ENCODE measurements at regions not wholly inside any gene's neighbourhood (a gene's known extent, or its start where the extent isn't known, plus 50 kb on each side); places are given as distances from the start of the nearest gene placed in this dataset.
"Not testable (repeated sequence)": the region's sequence is repeated elsewhere in the genome, so short reads cannot be mapped to it uniquely, and the experiment has no call there.

- FAIRE-seq; DNase-seq (ENCODE audit: insufficient read length, low spot score): not testable (repeated sequence)
These were observed 160.6 kb downstream of the CRLF3 start for GRCh38 chr17:30663727-30664455.

- not testable (repeated sequence) for DNase-seq (ENCODE audit: insufficient read length, low spot score); FAIRE-seq
These were observed 167.3 kb downstream of the CRLF3 start for GRCh38 chr17:30657148-30657547.

GRCh38 chr17:30653038-30653437, 171.5 kb downstream of the CRLF3 start:
- not testable (repeated sequence) for DNase-seq (ENCODE audit: insufficient read length, low spot score); FAIRE-seq

- DNase-seq (ENCODE audit: insufficient read length, low spot score), result not testable (repeated sequence)
These were observed 172.9 kb downstream of the GOSR1 start for GRCh38 chr17:30650149-30650548.

GRCh38 chr17:30648015-30648620, 170.9 kb downstream of the GOSR1 start:
- FAIRE-seq; DNase-seq (ENCODE audit: insufficient read length, low spot score): not testable (repeated sequence)

More at GRCh38 chr17:30650149-30650548, 172.9 kb downstream of the GOSR1 start:
- not testable (repeated sequence) for FAIRE-seq

GRCh38 chr17:30645875-30646274, 168.7 kb downstream of the GOSR1 start:
- not testable (repeated sequence) for FAIRE-seq; DNase-seq (ENCODE audit: insufficient read length, low spot score)

- DNase-seq (ENCODE audit: insufficient read length, low spot score); FAIRE-seq: not testable (repeated sequence)
These were observed 167.5 kb downstream of the GOSR1 start for GRCh38 chr17:30644713-30645112.

- DNase-seq (ENCODE audit: insufficient read length, low spot score); FAIRE-seq: not testable (repeated sequence)
These were observed 167.1 kb downstream of the GOSR1 start for GRCh38 chr17:30644287-30644686.

GRCh38 chr17:30641428-30641827, 164.2 kb downstream of the GOSR1 start:
- not testable (repeated sequence) for DNase-seq (ENCODE audit: insufficient read length, low spot score); FAIRE-seq

- not testable (repeated sequence) for FAIRE-seq; DNase-seq (ENCODE audit: insufficient read length, low spot score)
These were observed 162.2 kb downstream of the GOSR1 start for GRCh38 chr17:30639391-30639790.

GRCh38 chr17:30638968-30639367, 161.8 kb downstream of the GOSR1 start:
- FAIRE-seq; DNase-seq (ENCODE audit: insufficient read length, low spot score): not testable (repeated sequence)

GRCh38 chr17:30631651-30632050, 154.4 kb downstream of the GOSR1 start:
- not testable (repeated sequence) for FAIRE-seq; DNase-seq (ENCODE audit: insufficient read length, low spot score)

GRCh38 chr17:30625380-30625779, 148.2 kb downstream of the GOSR1 start:
- not testable (repeated sequence) for DNase-seq (ENCODE audit: insufficient read length, low spot score); FAIRE-seq

GRCh38 chr17:30624180-30624579, 147.0 kb downstream of the GOSR1 start:
- FAIRE-seq; DNase-seq (ENCODE audit: insufficient read length, low spot score): not testable (repeated sequence)

GRCh38 chr17:30609682-30610081, 132.5 kb downstream of the GOSR1 start:
- not testable (repeated sequence) for FAIRE-seq; DNase-seq (ENCODE audit: insufficient read length, low spot score)

GRCh38 chr17:30605523-30605922, 128.3 kb downstream of the GOSR1 start:
- no peak for FAIRE-seq
- TF ChIP-seq POLR2A (IDR thresholded peaks at IDR 0.05; ENCODE audit: low read depth, low read length), result no peak

More at GRCh38 chr17:30605523-30605922, 128.3 kb downstream of the GOSR1 start:
- DNase-seq (ENCODE audit: insufficient read length, low spot score), result no peak

Measured in H54 (cell line).